ENCODE measurements at regions not wholly inside any gene's neighbourhood (a gene's known extent, or its start where the extent isn't known, plus 50 kb on each side); places are given as distances from the start of the nearest gene placed in this dataset.

DNA sequence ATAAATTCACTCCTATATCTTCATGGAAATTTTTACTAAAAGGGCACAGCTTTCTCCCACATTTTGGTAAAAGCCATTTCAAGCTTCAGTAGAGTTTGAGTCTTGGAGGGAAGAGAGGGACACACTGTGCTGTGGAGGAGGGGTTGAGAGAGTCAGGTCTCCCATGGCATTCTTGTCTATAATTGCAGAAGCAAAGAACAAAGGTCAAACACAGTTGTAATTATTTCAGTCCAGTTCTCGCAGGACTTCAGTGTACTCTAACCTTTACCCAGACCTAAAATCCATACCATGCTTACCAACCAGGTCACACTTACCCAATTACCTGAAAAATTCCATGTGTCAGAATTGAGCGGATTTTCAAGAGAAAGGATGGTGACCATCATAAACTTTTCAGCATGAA, 298.4 kb downstream of the XPNPEP1 start:
- CTCF ChIA-PET = no interaction called here
- 89% methylated on average over 1 of the region's 2 CpGs for WGBS (ENCODE audit: insufficient coverage)
- TF ChIP-seq EZH2 (IDR thresholded peaks at IDR 0.05; ENCODE audit: borderline replicate concordance, insufficient read depth, low read depth, low read length, poor library complexity, severe bottlenecking) = no peak
- TF ChIP-seq, protein P1, sequence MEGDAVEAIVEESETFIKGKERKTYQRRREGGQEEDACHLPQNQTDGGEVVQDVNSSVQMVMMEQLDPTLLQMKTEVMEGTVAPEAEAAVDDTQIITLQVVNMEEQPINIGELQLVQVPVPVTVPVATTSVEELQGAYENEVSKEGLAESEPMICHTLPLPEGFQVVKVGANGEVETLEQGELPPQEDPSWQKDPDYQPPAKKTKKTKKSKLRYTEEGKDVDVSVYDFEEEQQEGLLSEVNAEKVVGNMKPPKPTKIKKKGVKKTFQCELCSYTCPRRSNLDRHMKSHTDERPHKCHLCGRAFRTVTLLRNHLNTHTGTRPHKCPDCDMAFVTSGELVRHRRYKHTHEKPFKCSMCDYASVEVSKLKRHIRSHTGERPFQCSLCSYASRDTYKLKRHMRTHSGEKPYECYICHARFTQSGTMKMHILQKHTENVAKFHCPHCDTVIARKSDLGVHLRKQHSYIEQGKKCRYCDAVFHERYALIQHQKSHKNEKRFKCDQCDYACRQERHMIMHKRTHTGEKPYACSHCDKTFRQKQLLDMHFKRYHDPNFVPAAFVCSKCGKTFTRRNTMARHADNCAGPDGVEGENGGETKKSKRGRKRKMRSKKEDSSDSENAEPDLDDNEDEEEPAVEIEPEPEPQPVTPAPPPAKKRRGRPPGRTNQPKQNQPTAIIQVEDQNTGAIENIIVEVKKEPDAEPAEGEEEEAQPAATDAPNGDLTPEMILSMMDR (IDR thresholded peaks at IDR 0.05) = no peak

DNA sequence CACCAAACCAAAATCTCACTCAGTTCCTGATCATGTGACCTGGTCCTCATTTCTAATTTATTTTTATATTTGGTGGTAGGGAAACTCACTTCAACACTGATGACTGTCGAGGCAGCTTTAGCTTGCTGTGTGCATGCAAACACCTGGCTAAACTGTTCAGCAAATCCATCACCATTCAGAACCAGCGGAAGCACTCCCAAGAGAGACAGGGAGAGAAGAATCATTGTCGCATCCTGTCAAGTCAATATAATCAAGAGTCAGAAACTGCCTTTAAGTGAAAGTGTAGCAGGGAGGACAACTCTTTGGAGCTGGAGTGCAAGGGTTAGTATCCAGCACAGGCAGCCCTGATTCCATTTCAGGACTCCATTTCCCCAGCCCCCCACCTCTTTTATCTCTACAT, 300.7 kb downstream of the XPNPEP1 start:
- Mint-ChIP-seq H3K4me1 (no peaks in the 10 kb centered on the region), H3K9me3 (ENCODE audit: insufficient read depth) (no peaks in the 10 kb centered on the region), H3K27ac (no peak overlapping the region), H3K27me3 (no peaks in the 10 kb centered on the region), H3K4me3 (no peak overlapping the region)
- intact Hi-C loops (cut with micrococcal nuclease) = no loop called here
- no peaks in the 10 kb centered on the region for H4K20me1 ChIP-seq (ENCODE audit: control insufficient read depth, insufficient read depth, low read length, poor library complexity, severe bottlenecking)
- ChIA-PET CTCF (no interaction called here), POLR2A (no interaction called here)
- H3K4me2 ChIP-seq (replicated peaks; ENCODE audit: low read depth, low read length, poor library complexity, severe bottlenecking) = no peak overlapping the region
- ATAC-seq (ENCODE audit: low read depth) (no peak), DNase-seq (no peak)
- no peaks in the 10 kb centered on the region for H3K9me3 ChIP-seq (ENCODE audit: control extremely low read depth in 1 of 3, control insufficient read depth in 2 of 3, insufficient read depth in 1 of 3, low read length in 2 of 3)
- H3K4me1 ChIP-seq (ENCODE audit: control insufficient read depth in 2 of 2, insufficient read depth in 2 of 2, low read length in 2 of 2) = no peaks in the 10 kb centered on the region
- WGBS (ENCODE audit: insufficient coverage) = no CpG with 5 or more reads among the region's 3 CpGs
- H3K4me3 ChIP-seq (ENCODE audit: control extremely low read depth in 1 of 5, extremely low read depth in 1 of 5, insufficient read depth in 1 of 5, low read depth in 2 of 5, low read length in 4 of 5) = no peak overlapping the region
- H2AFZ ChIP-seq (ENCODE audit: insufficient read depth, low read depth, low read length, poor library complexity, severe bottlenecking) = no peak overlapping the region
- no peaks in the 10 kb centered on the region for H3K36me3 ChIP-seq (replicated peaks in 1 of 2; ENCODE audit: control extremely low read depth in 1 of 2, control insufficient read depth in 1 of 2, extremely low read depth in 1 of 2, insufficient read depth in 2 of 2, low read length in 1 of 2)
- H3K27me3 ChIP-seq (replicated peaks in 1 of 4; ENCODE audit: control extremely low read depth in 1 of 4, control insufficient read depth in 3 of 4, insufficient read depth in 4 of 4, low read length in 3 of 4) = no peaks in the 10 kb centered on the region
- H3K27ac ChIP-seq (ENCODE audit: low read length in 2 of 2) = no peak overlapping the region
- H3K79me2 ChIP-seq (ENCODE audit: control insufficient read depth, insufficient read depth, low read length) = no peaks in the 10 kb centered on the region
- TF ChIP-seq, protein P1 (IDR thresholded peaks at IDR 0.05) = no peak
- no peak for TF ChIP-seq EZH2 (IDR thresholded peaks at IDR 0.05; ENCODE audit: borderline replicate concordance, insufficient read depth, low read depth, low read length, poor library complexity, severe bottlenecking)
- no peak overlapping the region for H3K9ac ChIP-seq (ENCODE audit: low read length)

More for the DNA sequence above, 298.4 kb downstream of the XPNPEP1 start:
- H3K27me3 Mint-ChIP-seq = no peaks in the 10 kb centered on the region
- POLR2A ChIA-PET = no interaction called here
- DNase-seq (no peak), ATAC-seq (ENCODE audit: low read depth) (no peak)
- H3K79me2 ChIP-seq (ENCODE audit: control insufficient read depth, insufficient read depth, low read length) = no peaks in the 10 kb centered on the region
- H3K4me3 ChIP-seq (ENCODE audit: control extremely low read depth in 1 of 5, extremely low read depth in 1 of 5, insufficient read depth in 1 of 5, low read depth in 2 of 5, low read length in 4 of 5) = no peak overlapping the region
- no peaks in the 10 kb centered on the region for H3K36me3 ChIP-seq (replicated peaks in 1 of 2; ENCODE audit: control extremely low read depth in 1 of 2, control insufficient read depth in 1 of 2, extremely low read depth in 1 of 2, insufficient read depth in 2 of 2, low read length in 1 of 2)
- H3K9ac ChIP-seq (ENCODE audit: low read length) = no peak overlapping the region
- no peaks in the 10 kb centered on the region for H3K4me1 ChIP-seq (ENCODE audit: control insufficient read depth in 2 of 2, insufficient read depth in 2 of 2, low read length in 2 of 2)
- H3K9me3 Mint-ChIP-seq (ENCODE audit: insufficient read depth) = no peaks in the 10 kb centered on the region
- no peak overlapping the region for H3K4me2 ChIP-seq (replicated peaks; ENCODE audit: low read depth, low read length, poor library complexity, severe bottlenecking)
- H3K4me1 Mint-ChIP-seq = no peaks in the 10 kb centered on the region
- H3K27ac Mint-ChIP-seq = no peak overlapping the region
- H3K27ac ChIP-seq (ENCODE audit: low read length in 2 of 2) = no peak overlapping the region
- no peaks in the 10 kb centered on the region for H3K9me3 ChIP-seq (ENCODE audit: control extremely low read depth in 1 of 3, control insufficient read depth in 2 of 3, insufficient read depth in 1 of 3, low read length in 2 of 3)
- H4K20me1 ChIP-seq (ENCODE audit: control insufficient read depth, insufficient read depth, low read length, poor library complexity, severe bottlenecking) = no peaks in the 10 kb centered on the region
- H3K27me3 ChIP-seq (replicated peaks in 1 of 4; ENCODE audit: control extremely low read depth in 1 of 4, control insufficient read depth in 3 of 4, insufficient read depth in 4 of 4, low read length in 3 of 4) = no peaks in the 10 kb centered on the region
- intact Hi-C loops (cut with micrococcal nuclease) = no loop called here
- no peak overlapping the region for H3K4me3 Mint-ChIP-seq
- no peak overlapping the region for H2AFZ ChIP-seq (ENCODE audit: insufficient read depth, low read depth, low read length, poor library complexity, severe bottlenecking)

Data from B cell (primary cell).